K562 (cell line): ENCODE measurements at regions not wholly inside any gene's neighbourhood (a gene's known extent, or its start where the extent isn't known, plus 50 kb on each side); places are given as distances from the start of the nearest gene placed in this dataset.

Source experiments
- ATAC-seq: fragments of 200-7000 bp; cut with Tn5 transposase; 3 replicates; pipeline ENCODE4 v1.9.1; 2020; ENCODE audit warnings: moderate library complexity
- BruUV-seq: library from RNA; stranded (reverse); fragments of 400-500 nt; replicated peaks from 2 replicates; lab custom pipeline; 2021; lab: Mats Ljungman, UMichigan
- CTCF ChIA-PET: fragments of 300-600 bp; formaldehyde crosslinking; extraction: SDS; loops from one replicate; lab custom pipeline; 2021; ENCODE audit warnings: low intra/inter-chr PET ratio; lab: Yijun Ruan, JAX
- POLR2A ChIA-PET: fragments of 300-600, 350-650 bp; sonication (Branson Sonifier 250); formaldehyde crosslinking; extraction: SDS; loops from one replicate; lab custom pipeline; 2021; ENCODE audit warnings: antibody characterized with exemption, inconsistent platforms; lab: Yijun Ruan, JAX
- DNase-seq, 4 experiments: peaks; one replicate each; pipeline versions ENCODE4 v3.0.0 to v3.0.0-alpha.2; 2011 to 2018; ENCODE audit warnings: low spot score in 3 of 4, mixed read lengths in 3 of 4; ENCODE audit errors: extremely low read depth in 1 of 4
- FAIRE-seq: peaks from 2 replicates; lab custom pipeline; 2011; peaks lifted over from hg19 to GRCh38; lab: Jason Lieb, UNC
- H2AFZ ChIP-seq: 2 replicates; pipeline ENCODE4 v1.6.0; 2011; ENCODE audit warnings: low read depth, low read length, control low read depth, inconsistent platforms
- H3K27ac ChIP-seq: fragments of 200-600 bp; 3 replicates; pipeline ENCODE4 v1.8.0; 2011; ENCODE audit warnings: low read depth, mild to moderate bottlenecking, control low read depth, inconsistent platforms, low read length, moderate library complexity, mixed read lengths; ENCODE audit errors: extremely low read depth
- H3K27me3 ChIP-seq, 2 experiments: fragments of 300-600 bp in 1 of 2; 2 replicates in 1 of 2; 3 replicates in 1 of 2; pipeline versions ENCODE4 v1.6.0 to v1.8.0; 2011; ENCODE audit warnings: inconsistent platforms in 2 of 2, low read length in 2 of 2, mild to moderate bottlenecking in 1 of 2, mixed read lengths in 1 of 2, moderate library complexity in 1 of 2; ENCODE audit not compliant: control insufficient read depth in 2 of 2, insufficient read depth in 2 of 2
- H3K36me3 ChIP-seq: fragments of 300-600 bp; 3 replicates; pipeline ENCODE4 v1.8.0; 2011; ENCODE audit warnings: mild to moderate bottlenecking, low read length, inconsistent platforms; ENCODE audit not compliant: control insufficient read depth, insufficient read depth
- H3K4me1 ChIP-seq, 2 experiments: fragments of 200-600 bp in 1 of 2; replicated peaks in 1 of 2; 2 replicates in 1 of 2; 3 replicates in 1 of 2; pipeline versions ENCODE4 v1.5.1 to v1.8.0; 2011; ENCODE audit warnings: inconsistent platforms in 2 of 2, low read length in 2 of 2, mild to moderate bottlenecking in 1 of 2, mixed read lengths in 1 of 2, moderate library complexity in 1 of 2; ENCODE audit not compliant: control insufficient read depth in 2 of 2, insufficient read depth in 2 of 2
- H3K4me2 ChIP-seq: 2 replicates; pipeline ENCODE4 v1.6.1; 2011; ENCODE audit warnings: low read length, control low read depth, inconsistent platforms, mixed read lengths; ENCODE audit not compliant: insufficient read depth
- H3K4me3 ChIP-seq: fragments of 200-600 bp; sonication (generic), shearing (Covaris generic); 2 replicates; pipeline ENCODE4 v1.5.1; 2016; ENCODE audit warnings: control low read depth, inconsistent platforms
- H3K79me2 ChIP-seq: fragments of 200-600 bp; 3 replicates; pipeline ENCODE4 v1.8.0; 2011; ENCODE audit warnings: low read length, inconsistent platforms; ENCODE audit not compliant: control insufficient read depth, insufficient read depth
- H3K9ac ChIP-seq, 2 experiments: 2 replicates each; pipeline versions ENCODE4 v1.6.0 to v1.6.1; 2011; ENCODE audit warnings: low read depth in 2 of 2, low read length in 2 of 2, control low read depth in 1 of 2, inconsistent platforms in 1 of 2, mild to moderate bottlenecking in 1 of 2, mixed read lengths in 1 of 2; ENCODE audit not compliant: insufficient read depth in 1 of 2
- H3K9me1 ChIP-seq: one replicate; pipeline ENCODE4 v1.6.0; 2011; ENCODE audit warnings: inconsistent platforms, mild to moderate bottlenecking, low read length, moderate library complexity; ENCODE audit not compliant: control insufficient read depth, insufficient read depth
- H3K9me3 ChIP-seq: replicated peaks from 2 replicates; pipeline ENCODE4 v1.5.1; 2011; ENCODE audit warnings: low read depth, low read length, inconsistent platforms; ENCODE audit not compliant: control insufficient read depth, insufficient read depth
- H4K20me1 ChIP-seq: replicated peaks from 2 replicates; pipeline ENCODE4 v1.6.1; 2011; ENCODE audit warnings: low read length, inconsistent platforms, mixed read lengths; ENCODE audit not compliant: control insufficient read depth, insufficient read depth
- ADNP ChIP-seq: fragments of 200-800 bp; sonication (Bioruptor generic); IDR thresholded peaks from 2 replicates; pipeline ENCODE4 v1.6.1; 2016; ENCODE audit warnings: missing genetic modification characterization, missing compliant biosample characterization
- BRF1 ChIP-seq: IDR thresholded peaks from 3 replicates; pipeline ENCODE4 v1.6.1; 2011; ENCODE audit warnings: borderline replicate concordance, mild to moderate bottlenecking; ENCODE audit not compliant: insufficient read length; ENCODE audit errors: extremely low read depth
- DDX20 ChIP-seq: fragments of 450-650 bp; IDR thresholded peaks from 2 replicates; pipeline ENCODE4 v1.6.1; 2016; ENCODE audit warnings: missing genetic modification characterization, low read depth, mild to moderate bottlenecking, missing compliant biosample characterization, moderate library complexity
- HBP1 ChIP-seq: fragments of 450-650 bp; formaldehyde crosslinking; IDR thresholded peaks from 2 replicates; pipeline ENCODE4 v1.4.0; 2022; ENCODE audit warnings: missing genetic modification characterization
- ILK ChIP-seq: fragments of 450-650 bp; IDR thresholded peaks from 2 replicates; pipeline ENCODE4 v1.6.1; 2016; ENCODE audit warnings: missing genetic modification characterization, low read depth, mild to moderate bottlenecking, missing compliant biosample characterization, moderate library complexity, borderline replicate concordance
- MEIS2 ChIP-seq: fragments of 450-650 bp; IDR thresholded peaks from 2 replicates; pipeline ENCODE4 v1.6.1; 2014; ENCODE audit warnings: mild to moderate bottlenecking; ENCODE audit not compliant: partially characterized antibody
- MXI1 ChIP-seq: IDR thresholded peaks from 2 replicates; pipeline ENCODE4 v1.6.1; 2011; ENCODE audit warnings: low read depth, mild to moderate bottlenecking, improper control_type of control experiment, low read length
- MYC ChIP-seq, 2 experiments: fragments of 250-450 bp in 1 of 2; sonication (Bioruptor Pico) in 1 of 2; IDR thresholded peaks; 2 replicates each; pipeline versions ENCODE4 v1.5.1 to v1.6.1; 2012 to 2021; ENCODE audit warnings: low read depth in 2 of 2, borderline replicate concordance in 1 of 2, improper control_type of control experiment in 1 of 2, low read length in 1 of 2, mild to moderate bottlenecking in 1 of 2, moderate library complexity in 1 of 2
- PHTF2 ChIP-seq: fragments of 250-450 bp; sonication (Bioruptor Pico); IDR thresholded peaks from 2 replicates; pipeline ENCODE4 v1.5.0; 2021; ENCODE audit warnings: mild to moderate bottlenecking
- PREB ChIP-seq: sonication (generic); formaldehyde crosslinking; IDR thresholded peaks from 2 replicates; pipeline ENCODE4 v1.8.1; 2023; ENCODE audit warnings: mild to moderate bottlenecking, missing genetic modification reagents
- RUNX1 ChIP-seq: sonication (generic); IDR thresholded peaks from 2 replicates; pipeline ENCODE4 v1.6.1; 2016; ENCODE audit warnings: antibody characterized with exemption, low read depth
- SIX5 ChIP-seq, 2 experiments: IDR thresholded peaks; 2 replicates each; pipeline ENCODE4 v1.6.1; 2011; ENCODE audit warnings: low read length in 2 of 2, borderline replicate concordance in 1 of 2, low read depth in 1 of 2, mild to moderate bottlenecking in 1 of 2, moderate library complexity in 1 of 2; ENCODE audit not compliant: insufficient read depth in 1 of 2
- SPI1 ChIP-seq: IDR thresholded peaks from 2 replicates; pipeline ENCODE4 v1.6.1; 2011; ENCODE audit warnings: low read depth, low read length, control low read depth, borderline replicate concordance
- ZBTB7A ChIP-seq: IDR thresholded peaks from 2 replicates; pipeline ENCODE4 v1.6.1; 2011; ENCODE audit warnings: low read depth, mild to moderate bottlenecking, low read length, moderate library complexity, borderline replicate concordance; ENCODE audit not compliant: control insufficient read depth
- ZNF217 ChIP-seq: sonication (generic); formaldehyde crosslinking; IDR thresholded peaks from 2 replicates; pipeline ENCODE4 v1.8.0; 2022; ENCODE audit warnings: mild to moderate bottlenecking, missing genetic modification reagents
- ZNF224 ChIP-seq: sonication (generic); formaldehyde crosslinking; IDR thresholded peaks from 2 replicates; pipeline ENCODE4 v1.8.0; 2022; ENCODE audit warnings: mild to moderate bottlenecking, missing genetic modification reagents
- ZNF699 ChIP-seq: fragments of 250-450 bp; sonication (Bioruptor Pico); IDR thresholded peaks from 2 replicates; pipeline ENCODE4 v1.8.0; 2021; ENCODE audit warnings: mild to moderate bottlenecking, moderate library complexity; ENCODE audit not compliant: insufficient replicate concordance
- ZNF79 ChIP-seq: fragments of 250-450 bp; sonication (Bioruptor Pico); IDR thresholded peaks from 2 replicates; pipeline ENCODE4 v1.4.0; 2020; ENCODE audit warnings: low read depth, mild to moderate bottlenecking, moderate library complexity
- WGBS: fragments of 100-300 bp; shearing (Covaris generic); methylation state at CpG from one replicate; pipeline ENCODE4 v1.1.6; 2016; ENCODE audit warnings: low coverage, mixed read lengths; ENCODE audit not compliant: insufficient coverage; ENCODE audit errors: missing lambda C conversion rate; 5-methylcytosine and 5-hydroxymethylcytosine counted together
- in situ Hi-C: fragments of 300-500 bp; cut with MboI; formaldehyde crosslinking; loops from 4 replicates; pipeline ENCODE4 v1.15.0; 2018; ENCODE audit warnings: inconsistent platforms, mixed read lengths
- intact Hi-C: fragments of 100-400 bp; cut with micrococcal nuclease; formaldehyde crosslinking; loops from 2 replicates; pipeline ENCODE4 v1.14.2; 2022
- TF ChIP-seq, protein P1 (sequence below): sonication (generic); formaldehyde crosslinking; IDR thresholded peaks from 2 replicates; pipeline ENCODE4 v1.9.0; 2022; ENCODE audit warnings: mild to moderate bottlenecking, missing genetic modification reagents

DNA sequence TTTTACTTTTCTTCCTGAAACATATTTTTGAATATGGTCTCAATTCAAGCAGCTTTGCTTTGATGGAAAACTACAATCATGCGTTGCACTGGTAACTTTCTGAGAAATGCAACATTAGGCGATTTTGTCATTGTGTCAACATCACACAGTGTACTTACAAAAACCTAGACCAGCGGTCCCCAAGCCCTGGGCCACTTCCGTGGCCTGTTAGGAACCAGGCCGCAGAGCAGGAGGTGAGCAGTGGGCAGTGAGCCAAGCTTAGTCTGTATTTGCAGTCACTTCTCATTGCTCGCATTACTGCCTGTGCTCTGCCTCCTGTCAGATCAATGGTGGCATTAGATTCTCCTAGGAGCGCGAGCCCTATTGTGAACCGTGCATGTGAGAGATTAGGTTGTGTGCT lies 163.7 kb upstream of the NOVA1 start:
- no peak for DNase-seq
- H3K9ac ChIP-seq, result no peak overlapping the region
- in situ Hi-C loops, result no loop called here
- CTCF ChIA-PET, result no interaction called here
- H3K79me2 ChIP-seq, result no peaks in the 10 kb centered on the region
- H3K9me1 ChIP-seq, result no peaks in the 10 kb centered on the region
- H2AFZ ChIP-seq, result no peak overlapping the region
- POLR2A ChIA-PET, result no interaction called here
- H3K36me3 ChIP-seq, result no peaks in the 10 kb centered on the region
- H3K4me2 ChIP-seq, result no peak overlapping the region
- FAIRE-seq, result no peak
- H3K27me3 ChIP-seq, result no peaks in the 10 kb centered on the region
- TF ChIP-seq SPI1 (no peak), DDX20 (tag) (no peak), HBP1 (CRISPR knock-in tag) (no peak), MXI1 (no peak), ZNF224 (CRISPR knock-in tag) (no peak), MEIS2 (no peak), RUNX1 (no peak), ADNP (tag) (no peak), MYC (IDR thresholded peaks at IDR 0.05; ENCODE audit: low read depth, low read length) (no peak), MYC (CRISPR knock-in tag; IDR thresholded peaks at IDR 0.05; ENCODE audit: borderline replicate concordance, low read depth) (no peak), PREB (CRISPR knock-in tag) (no peak), PHTF2 (CRISPR knock-in tag) (no peak), BRF1 (no peak), ZNF79 (CRISPR knock-in tag) (no peak), ZNF699 (no peak), ZNF217 (CRISPR knock-in tag) (no peak), ZBTB7A (no peak), SIX5 (IDR thresholded peaks at IDR 0.05; ENCODE audit: borderline replicate concordance in 1 of 2, insufficient read depth in 1 of 2, low read depth in 1 of 2, low read length in 2 of 2) (no peak), ILK (tag) (no peak)
- TF ChIP-seq, protein P1, sequence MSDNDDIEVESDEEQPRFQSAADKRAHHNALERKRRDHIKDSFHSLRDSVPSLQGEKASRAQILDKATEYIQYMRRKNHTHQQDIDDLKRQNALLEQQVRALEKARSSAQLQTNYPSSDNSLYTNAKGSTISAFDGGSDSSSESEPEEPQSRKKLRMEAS (CRISPR knock-in tag), result no peak
- TF ChIP-seq, all 486 proteins: peak for 0
- Histone ChIP-seq H4K20me1 (no peaks in the 10 kb centered on the region), H3K4me1 (no peaks in the 10 kb centered on the region), H3K9me3 (no peaks in the 10 kb centered on the region), H3K4me3 (no peak overlapping the region), H3K27ac (no peak overlapping the region)
- no peak for ATAC-seq
- 1% methylated on average over 9 of the region's 9 CpGs for WGBS
- intact Hi-C loops, result no loop called here
- BruUV-seq, result no TSS peak
